NCI-H1417 (cell line): ENCODE measurements at regions not wholly inside any gene's neighbourhood (a gene's known extent, or its start where the extent isn't known, plus 50 kb on each side); places are given as distances from the start of the nearest gene placed in this dataset.
"Not testable (repeated sequence)": the region's sequence is repeated elsewhere in the genome, so short reads cannot be mapped to it uniquely, and the experiment has no call there.

Experiments
- DNase-seq, 3 experiments: peaks; one replicate each; lab custom pipeline; 2025; lab: John Stamatoyannopoulos, UW

GRCh38 chr13:18824678-18825077, 356.9 kb downstream of the TUBA3C start:
- DNase-seq = not testable (repeated sequence)

- DNase-seq = not testable (repeated sequence)
Observed at GRCh38 chr13:18822655-18823639, 358.7 kb downstream of the TUBA3C start.

- not testable (repeated sequence) for DNase-seq
Observed at GRCh38 chr13:18773988-18774387, 407.6 kb downstream of the TUBA3C start.

GRCh38 chr13:18741696-18742095, 439.9 kb downstream of the TUBA3C start:
- not testable (repeated sequence) for DNase-seq

DNA sequence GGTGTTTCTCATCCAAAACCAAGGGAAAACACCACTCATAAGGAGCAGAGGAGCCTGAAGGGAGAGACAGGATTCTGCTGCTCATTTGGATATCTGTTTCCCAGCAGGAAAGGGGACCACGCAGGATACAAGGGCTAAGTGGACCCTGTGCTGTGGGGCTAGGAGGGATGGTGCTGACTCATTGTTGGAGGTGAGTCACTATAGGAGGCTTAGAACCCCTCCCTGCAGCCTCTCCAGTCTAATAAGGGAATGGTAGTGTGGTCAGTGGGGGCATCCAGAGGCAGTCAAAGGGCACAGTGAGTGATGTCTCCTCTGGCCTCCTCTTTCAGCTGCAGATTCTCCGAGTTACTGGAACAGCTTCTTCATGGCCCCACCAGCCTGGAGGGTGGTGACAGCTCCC, 442.3 kb downstream of the TUBA3C start:
- DNase-seq = no peak

- DNase-seq = not testable (repeated sequence)
Observed at GRCh38 chr13:18738086-18738485, 443.5 kb downstream of the TUBA3C start.

- not testable (repeated sequence) for DNase-seq
Observed at GRCh38 chr13:18727138-18727537, 454.5 kb downstream of the TUBA3C start.

- DNase-seq = not testable (repeated sequence)
Observed at GRCh38 chr13:18726524-18726923, 455.1 kb downstream of the TUBA3C start.

- not testable (repeated sequence) for DNase-seq
Observed at GRCh38 chr13:18725242-18725822, 456.3 kb downstream of the TUBA3C start.

DNA sequence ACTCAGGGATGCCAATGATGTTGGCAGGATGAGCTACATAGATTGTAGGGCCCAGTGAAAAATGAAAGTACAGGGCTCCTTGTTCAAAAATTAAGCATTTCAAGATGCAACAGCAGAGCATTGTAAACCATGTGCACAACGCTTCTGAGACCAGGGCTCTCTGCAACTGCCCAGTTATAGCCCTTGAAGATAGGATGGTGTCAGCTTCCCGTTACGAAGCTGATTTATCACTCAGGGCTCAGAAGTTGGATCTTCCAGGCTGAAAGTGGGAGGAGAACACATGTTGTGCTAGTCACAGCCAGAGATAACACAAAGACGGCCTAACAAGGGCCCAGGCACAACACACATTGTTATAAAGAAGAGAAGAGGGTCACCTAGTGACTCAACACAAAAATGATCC, 466.7 kb downstream of the TUBA3C start:
- no peak for DNase-seq

- not testable (repeated sequence) for DNase-seq
Observed at GRCh38 chr13:18710673-18711072, 471.0 kb downstream of the TUBA3C start.

DNA sequence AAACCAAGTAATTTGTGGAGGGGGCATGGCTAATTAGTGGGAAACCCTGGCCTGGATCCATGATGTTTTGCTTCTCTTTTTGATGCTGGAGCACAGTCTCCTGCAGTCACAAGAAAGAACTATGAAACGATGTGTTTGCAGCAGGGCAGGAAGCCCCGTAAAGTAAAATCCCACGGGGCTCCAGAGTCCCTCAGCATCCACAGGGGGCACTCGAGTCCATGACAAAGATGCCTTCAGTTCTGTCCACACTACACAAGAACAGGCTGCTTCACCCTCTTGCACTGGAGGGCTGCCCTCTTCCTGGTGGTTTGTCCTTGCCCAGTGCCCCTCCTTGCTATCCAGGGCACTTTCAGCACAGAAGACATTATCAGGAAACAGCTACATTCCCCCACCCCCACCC, 475.1 kb downstream of the TUBA3C start:
- DNase-seq = not testable (repeated sequence)

- not testable (repeated sequence) for DNase-seq
Observed at GRCh38 chr13:18702464-18703247, 479.0 kb downstream of the TUBA3C start.

- DNase-seq = not testable (repeated sequence)
Observed at GRCh38 chr13:18698332-18698731, 483.3 kb downstream of the TUBA3C start.

DNA sequence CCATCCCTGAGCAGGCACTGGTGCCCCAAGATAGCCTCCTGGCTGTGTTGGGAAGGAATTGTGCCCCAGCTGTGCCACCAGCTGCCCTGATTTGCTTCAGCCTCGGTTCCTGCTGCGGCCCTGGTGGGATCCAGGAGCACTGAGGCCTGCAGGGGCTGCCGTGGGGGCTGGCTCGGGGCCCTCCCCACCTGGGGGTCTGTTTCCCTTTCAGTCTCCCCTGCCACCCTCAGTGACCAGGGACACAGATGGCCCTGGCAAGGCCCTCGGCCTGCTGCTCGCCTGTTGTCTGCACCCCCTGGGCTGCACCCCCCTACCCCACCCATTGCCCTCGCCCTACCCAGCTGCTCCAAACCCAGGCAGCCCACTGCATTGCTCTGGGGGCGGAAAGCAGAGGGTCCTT, 483.8 kb downstream of the TUBA3C start:
- not testable (repeated sequence) for DNase-seq

GRCh38 chr13:18697221-18697620, 484.4 kb downstream of the TUBA3C start:
- not testable (repeated sequence) for DNase-seq

DNA sequence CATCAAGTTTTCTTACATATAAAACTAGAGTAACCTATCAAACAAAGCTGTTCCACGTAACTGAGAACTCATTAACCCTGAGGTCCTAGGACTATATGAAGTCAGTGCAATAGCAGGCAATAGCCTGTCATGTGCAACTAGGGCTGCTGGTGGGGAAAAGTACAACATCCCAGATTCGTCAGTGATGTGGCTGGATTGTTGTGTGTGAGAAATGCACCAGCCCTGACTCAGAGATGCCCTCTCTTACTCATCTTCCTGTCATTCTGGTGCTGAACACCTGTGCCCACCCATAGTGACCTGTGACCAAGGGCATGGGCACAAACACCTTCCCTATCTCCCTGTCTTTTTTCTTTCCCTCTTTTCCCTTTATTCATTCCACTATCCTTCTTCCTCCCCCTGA, 504.2 kb downstream of the TUBA3C start:
- DNase-seq = not testable (repeated sequence)

GRCh38 chr13:18675268-18675667, 506.4 kb downstream of the TUBA3C start:
- not testable (repeated sequence) for DNase-seq

GRCh38 chr13:18673794-18674193, 507.8 kb downstream of the TUBA3C start:
- DNase-seq = not testable (repeated sequence)

- DNase-seq = not testable (repeated sequence)
Observed at GRCh38 chr13:18666585-18666984, 515.0 kb downstream of the TUBA3C start.

- not testable (repeated sequence) for DNase-seq
Observed at GRCh38 chr13:18665716-18666115, 515.9 kb downstream of the TUBA3C start.

DNA sequence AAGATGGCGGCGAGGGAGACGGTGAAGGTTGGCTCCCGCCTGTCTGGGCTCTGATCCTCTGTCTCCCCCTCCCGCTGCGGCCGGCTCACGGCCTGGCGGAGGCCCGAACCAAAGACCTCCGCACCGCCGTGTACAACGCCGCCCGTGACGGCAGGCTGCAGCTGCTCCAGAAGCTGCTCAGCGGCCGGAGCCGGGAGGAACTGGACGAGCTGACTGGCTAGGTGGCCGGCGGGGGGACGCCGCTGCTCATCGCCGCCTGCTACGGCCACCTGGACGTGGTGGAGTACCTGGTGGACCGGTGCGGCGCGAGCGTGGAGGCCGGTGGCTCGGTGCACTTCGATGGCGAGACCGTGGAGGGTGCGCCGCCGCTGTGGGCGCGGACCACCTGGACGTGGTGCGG, 516.5 kb downstream of the TUBA3C start:
- DNase-seq = not testable (repeated sequence)
